COLO668 (cell line): ENCODE measurements at regions not wholly inside any gene's neighbourhood (a gene's known extent, or its start where the extent isn't known, plus 50 kb on each side); places are given as distances from the start of the nearest gene placed in this dataset.
"Not testable (repeated sequence)": the region's sequence is repeated elsewhere in the genome, so short reads cannot be mapped to it uniquely, and the experiment has no call there.

Experiments used
- DNase-seq: peaks from one replicate; lab custom pipeline; 2025; ENCODE audit not compliant: unreplicated experiment; lab: John Stamatoyannopoulos, UW

GRCh38 chr6:149127212-149127611, 190.3 kb upstream of the TAB2 start:
- no peak for DNase-seq

- DNase-seq = no peak
Measured at GRCh38 chr6:149128489-149129145, 188.9 kb upstream of the TAB2 start.

GRCh38 chr6:149129371-149130077, 188.0 kb upstream of the TAB2 start:
- DNase-seq = no peak

GRCh38 chr6:149130090-149130489, 187.4 kb upstream of the TAB2 start:
- no peak for DNase-seq

- DNase-seq = no peak
Measured at GRCh38 chr6:149130508-149130907, 187.0 kb upstream of the TAB2 start.

- DNase-seq = no peak
Measured at GRCh38 chr6:149131891-149132290, 185.6 kb upstream of the TAB2 start.

GRCh38 chr6:149132336-149132735, 185.2 kb upstream of the TAB2 start:
- DNase-seq = no peak

GRCh38 chr6:149134511-149134933, 183.0 kb upstream of the TAB2 start:
- DNase-seq = no peak

- no peak for DNase-seq
Measured at GRCh38 chr6:149135809-149136208, 181.7 kb upstream of the TAB2 start.

- DNase-seq = no peak
Measured at GRCh38 chr6:149136273-149136912, 181.1 kb upstream of the TAB2 start.

- DNase-seq = no peak
Measured at GRCh38 chr6:149136913-149137286, 180.6 kb upstream of the TAB2 start.

GRCh38 chr6:149137594-149137993, 179.9 kb upstream of the TAB2 start:
- no peak for DNase-seq

- DNase-seq = no peak
Measured at GRCh38 chr6:149138089-149138488, 179.4 kb upstream of the TAB2 start.

- DNase-seq = no peak
Measured at GRCh38 chr6:149138699-149139294, 178.7 kb upstream of the TAB2 start.

GRCh38 chr6:149139782-149140136, 177.8 kb upstream of the TAB2 start:
- DNase-seq = no peak

GRCh38 chr6:149140137-149140909, 177.2 kb upstream of the TAB2 start:
- DNase-seq = no peak

- DNase-seq = no peak
Measured at GRCh38 chr6:149140910-149141290, 176.6 kb upstream of the TAB2 start.

- DNase-seq = no peak
Measured at GRCh38 chr6:149142924-149143429, 174.5 kb upstream of the TAB2 start.

GRCh38 chr6:149145800-149146199, 171.7 kb upstream of the TAB2 start:
- DNase-seq = not testable (repeated sequence)

- no peak for DNase-seq
Measured at GRCh38 chr6:149147195-149147594, 170.3 kb upstream of the TAB2 start.
